GM06990 (cell line): ENCODE measurements at regions not wholly inside any gene's neighbourhood (a gene's known extent, or its start where the extent isn't known, plus 50 kb on each side); places are given as distances from the start of the nearest gene placed in this dataset.

ENCODE experiments used
- DNase-seq: peaks from one replicate; pipeline ENCODE4 v3.0.0-alpha.2; 2011; ENCODE audit not compliant: insufficient read length; ENCODE audit errors: extremely low read depth
- H3K27me3 ChIP-seq: replicated peaks from 2 replicates; pipeline ENCODE4 v1.6.0; 2011; ENCODE audit warnings: low read length; ENCODE audit not compliant: control insufficient read depth, insufficient read depth
- H3K36me3 ChIP-seq: 2 replicates; pipeline ENCODE4 v1.5.1; 2011; ENCODE audit warnings: low read length; ENCODE audit not compliant: control insufficient read depth, insufficient read depth
- H3K4me3 ChIP-seq: replicated peaks from 2 replicates; pipeline ENCODE4 v1.5.1; 2011; ENCODE audit warnings: low read depth, mild to moderate bottlenecking, control low read depth, low read length
- CTCF ChIP-seq: IDR thresholded peaks from 2 replicates; pipeline ENCODE4 v1.5.1; 2011; ENCODE audit warnings: low read length, control low read depth, mild to moderate bottlenecking, inconsistent platforms; ENCODE audit not compliant: insufficient read depth, poor library complexity, severe bottlenecking

GRCh38 chr5:4906786-4907185 is 233.3 kb upstream of the ADAMTS16 start:
- no peak for TF ChIP-seq CTCF

GRCh38 chr5:4907571-4907970 is 232.6 kb upstream of the ADAMTS16 start:
- DNase-seq, result no peak
- TF ChIP-seq CTCF, result no peak
- Histone ChIP-seq H3K27me3 (no peaks in the 10 kb centered on the region), H3K4me3 (no peak overlapping the region), H3K36me3 (no peaks in the 10 kb centered on the region)

More at GRCh38 chr5:4906786-4907185, 233.3 kb upstream of the ADAMTS16 start:
- Histone ChIP-seq H3K36me3 (no peaks in the 10 kb centered on the region), H3K27me3 (no peaks in the 10 kb centered on the region), H3K4me3 (no peak overlapping the region)
- no peak for DNase-seq

GRCh38 chr5:4909086-4909485 is 231.0 kb upstream of the ADAMTS16 start:
- Histone ChIP-seq H3K4me3 (no peak overlapping the region), H3K36me3 (no peaks in the 10 kb centered on the region), H3K27me3 (no peaks in the 10 kb centered on the region)
- DNase-seq, result no peak
- no peak for TF ChIP-seq CTCF

- DNase-seq, result no peak
- no peak for TF ChIP-seq CTCF
- no peak overlapping the region for H3K4me3 ChIP-seq
- no peaks in the 10 kb centered on the region for H3K27me3 ChIP-seq
- H3K36me3 ChIP-seq, result no peaks in the 10 kb centered on the region
Observed at GRCh38 chr5:4911646-4912403, 228.3 kb upstream of the ADAMTS16 start.

- DNase-seq, result no peak
- H3K4me3 ChIP-seq, result no peak overlapping the region
- no peak for TF ChIP-seq CTCF
- no peaks in the 10 kb centered on the region for H3K36me3 ChIP-seq
- no peaks in the 10 kb centered on the region for H3K27me3 ChIP-seq
Observed at GRCh38 chr5:4921929-4922328, 218.2 kb upstream of the ADAMTS16 start.
